NCI-H345 treated with DMSO at 0.1 percent for 48 hours (cell line): ENCODE measurements at regions not wholly inside any gene's neighbourhood (a gene's known extent, or its start where the extent isn't known, plus 50 kb on each side); places are given as distances from the start of the nearest gene placed in this dataset.
"Not testable (repeated sequence)": the region's sequence is repeated elsewhere in the genome, so short reads cannot be mapped to it uniquely, and the experiment has no call there.

ENCODE experiments used
- DNase-seq: peaks from one replicate; lab custom pipeline; 2025; ENCODE audit not compliant: unreplicated experiment; lab: John Stamatoyannopoulos, UW

DNA sequence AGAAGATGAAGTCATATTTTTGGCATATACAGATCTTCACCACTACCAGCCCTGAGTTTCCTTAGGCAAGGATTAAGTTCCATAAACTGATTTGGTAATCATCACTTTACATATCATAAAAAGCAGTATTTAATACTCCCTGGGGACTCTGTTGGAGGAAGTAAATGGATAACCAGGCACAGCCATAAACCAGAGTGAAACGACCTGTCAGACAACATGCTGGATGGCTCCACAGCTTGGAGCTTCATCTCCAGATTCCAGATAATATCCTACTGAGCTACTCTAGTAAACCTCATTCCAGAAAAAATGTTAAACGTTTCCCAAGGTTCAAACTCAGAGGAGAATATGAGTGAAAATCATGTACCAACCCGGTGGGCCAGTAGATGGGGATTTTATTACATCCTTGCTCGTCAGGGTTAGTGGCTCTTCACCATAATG lies 109.2 kb downstream of the BASP1 start:
- DNase-seq = no peak

DNA sequence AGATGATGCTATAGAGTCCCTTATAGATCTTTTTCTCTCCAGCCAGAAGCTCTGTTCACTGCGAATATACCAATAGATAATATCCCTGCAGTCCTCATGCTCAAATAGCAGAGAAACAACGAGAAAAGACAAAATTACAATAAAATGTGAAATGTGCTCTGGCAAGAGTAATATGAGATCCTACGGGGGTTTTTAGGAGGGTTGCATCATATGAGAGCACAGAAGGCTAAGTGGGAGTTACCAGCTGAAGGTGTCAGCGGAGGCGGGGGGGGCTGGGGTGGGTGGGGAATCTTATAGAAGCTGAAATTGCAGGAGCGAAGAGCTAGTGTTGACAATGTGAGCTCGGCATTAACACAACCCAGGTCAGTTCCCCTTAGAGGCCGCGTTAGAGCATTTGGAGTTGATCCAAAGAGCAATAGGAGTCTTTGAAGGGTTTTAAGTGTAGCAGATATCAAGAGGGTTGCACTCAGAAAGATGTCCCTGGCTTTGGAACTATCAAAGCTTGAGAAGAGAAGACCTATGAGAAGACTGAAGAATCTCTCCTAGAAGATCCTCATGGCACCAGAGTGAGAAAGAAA lies 109.7 kb downstream of the BASP1 start:
- no peak for DNase-seq

DNA sequence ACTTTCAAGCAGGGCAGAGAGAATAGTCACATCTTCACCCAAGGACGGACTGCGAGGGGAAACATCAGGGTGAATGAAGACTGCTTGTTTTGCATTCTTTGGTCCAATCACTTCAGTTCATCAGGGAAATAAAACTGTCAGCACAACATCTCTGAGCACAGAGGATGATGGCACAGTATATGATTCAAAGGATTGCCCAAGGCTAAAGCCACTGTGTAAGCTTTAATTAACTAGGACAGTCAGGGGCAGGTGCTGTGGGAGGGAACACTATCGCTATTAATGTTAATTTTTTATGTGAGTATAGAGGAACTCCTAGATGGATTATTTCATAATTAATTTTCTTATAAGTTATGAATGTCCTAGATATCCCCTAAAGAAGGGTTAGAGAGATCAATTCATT lies 112.1 kb downstream of the BASP1 start:
- DNase-seq = no peak

DNA sequence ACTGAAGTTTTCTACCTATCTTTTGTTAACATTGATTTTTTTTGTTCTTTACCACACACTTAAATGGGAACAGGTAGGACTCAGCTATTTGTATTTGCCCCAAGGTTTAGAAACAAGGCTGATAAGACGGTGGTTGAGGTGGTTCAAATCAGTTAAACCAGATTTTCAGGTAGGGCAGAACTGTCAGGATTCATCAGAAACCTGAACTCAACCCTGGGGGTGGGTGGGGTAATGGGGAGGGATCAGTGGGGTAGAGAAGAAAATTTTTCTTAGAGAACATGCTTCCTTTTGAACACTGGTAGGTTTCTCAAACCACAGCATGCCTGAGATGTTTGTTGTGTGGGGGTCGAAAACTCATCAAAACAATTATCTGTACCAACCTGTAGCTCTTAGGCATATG lies 113.0 kb downstream of the BASP1 start:
- no peak for DNase-seq

DNA sequence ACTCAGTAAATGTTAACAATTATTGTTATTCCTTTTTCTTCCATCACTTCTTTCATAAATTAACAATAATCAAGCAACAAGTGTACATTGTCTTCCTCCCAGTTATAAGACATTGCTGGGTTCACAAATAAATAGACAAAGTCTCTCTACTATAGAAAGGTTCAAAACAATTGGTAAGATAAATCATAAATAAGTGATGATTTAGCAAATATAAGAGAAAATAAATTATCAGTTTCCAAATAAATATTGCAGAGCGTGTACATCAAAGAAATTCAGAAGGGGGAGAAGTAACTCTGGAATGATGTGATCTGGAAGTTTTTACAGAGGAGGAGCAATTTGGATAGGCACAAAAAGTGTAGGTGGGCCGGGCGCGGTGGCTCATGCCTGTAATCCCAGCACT lies 114.2 kb downstream of the BASP1 start:
- DNase-seq = no peak

GRCh38 chr5:17333755-17334154 lies 116.3 kb downstream of the BASP1 start:
- no peak for DNase-seq

- peak; percentile 73 for DNase-seq
Observed at GRCh38 chr5:17336054-17336453, 118.6 kb downstream of the BASP1 start.

DNA sequence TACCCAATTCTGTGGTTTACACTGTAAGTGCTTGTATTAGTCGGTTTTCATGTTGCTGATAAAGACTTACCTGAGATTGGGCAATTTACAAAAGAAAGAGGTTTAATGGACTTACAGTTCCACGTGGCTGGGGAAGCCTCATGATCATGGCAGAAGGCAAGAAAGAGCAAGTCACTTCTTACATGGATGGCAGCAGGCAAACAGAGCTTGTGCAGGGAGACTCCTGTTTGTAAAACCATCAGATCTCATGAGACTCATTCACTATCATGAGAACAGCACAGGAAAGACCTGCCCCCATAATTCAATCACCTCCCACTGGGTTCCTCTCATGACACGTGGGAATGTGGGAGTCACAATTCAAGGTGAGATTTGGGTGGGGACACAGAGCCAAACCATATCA lies 119.3 kb downstream of the BASP1 start:
- not testable (repeated sequence) for DNase-seq

DNA sequence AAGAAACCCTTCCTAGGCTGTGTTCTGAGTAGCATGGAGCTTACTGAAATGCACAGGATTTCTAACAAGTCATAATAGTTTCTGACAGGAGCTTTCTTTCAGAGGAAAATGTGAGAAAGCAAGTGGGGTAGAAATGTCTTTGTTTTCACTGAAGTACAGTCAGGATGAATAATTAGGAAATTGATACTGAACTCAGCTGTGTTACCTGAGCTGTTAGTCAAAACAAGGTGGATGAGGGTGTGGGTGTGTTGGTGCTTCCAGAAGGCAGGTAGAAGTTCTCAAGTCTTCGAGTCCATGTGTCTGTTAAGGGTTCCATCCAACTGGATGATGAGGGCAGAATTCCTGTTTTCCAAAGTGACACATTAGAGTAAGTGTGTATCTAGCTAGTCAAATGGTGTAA lies 122.4 kb downstream of the BASP1 start:
- DNase-seq = no peak

GRCh38 chr5:17340379-17340778 lies 122.9 kb downstream of the BASP1 start:
- no peak for DNase-seq

GRCh38 chr5:17340819-17341218 lies 123.4 kb downstream of the BASP1 start:
- DNase-seq = no peak

GRCh38 chr5:17343675-17344074 lies 126.2 kb downstream of the BASP1 start:
- DNase-seq = no peak

DNA sequence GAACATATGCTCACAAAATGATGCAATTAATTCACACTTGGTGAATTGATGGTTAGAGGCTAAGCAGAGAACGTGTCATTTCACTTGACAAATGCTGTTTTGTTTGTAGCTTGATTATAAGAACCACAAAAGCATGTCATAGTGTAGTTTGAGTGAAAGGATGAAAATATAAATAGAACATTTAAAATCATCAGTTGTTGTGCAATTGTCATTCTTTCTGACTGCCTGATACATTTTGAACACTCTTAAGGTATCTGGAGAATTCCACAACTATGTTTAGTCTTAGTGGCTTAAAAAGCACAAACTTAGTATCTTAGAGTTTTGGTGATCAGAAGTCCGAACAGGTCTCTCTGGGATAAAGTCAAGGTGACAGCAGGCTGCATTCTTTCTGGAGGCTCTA lies 129.4 kb downstream of the BASP1 start:
- DNase-seq = no peak

DNA sequence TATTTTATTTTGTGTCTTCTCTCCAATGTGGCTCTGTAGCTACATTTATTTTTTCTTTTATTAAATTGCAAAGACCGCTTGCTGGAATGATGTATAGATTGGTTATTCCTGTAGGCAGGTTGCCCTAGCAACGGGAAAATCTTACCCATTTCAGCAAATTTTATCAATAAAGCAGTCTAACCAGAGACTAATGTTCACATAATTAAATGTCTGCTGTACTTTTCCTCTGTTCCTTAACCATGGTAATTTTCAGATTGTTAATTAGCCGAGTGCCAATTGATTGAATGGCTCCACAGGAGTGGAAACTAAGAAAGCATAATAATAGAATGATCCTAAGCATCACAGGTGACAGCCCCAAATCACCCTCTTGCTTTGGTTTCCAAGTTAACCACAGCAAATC lies 134.8 kb downstream of the BASP1 start:
- DNase-seq = no peak

- no peak for DNase-seq
Observed at GRCh38 chr5:17354265-17354664, 136.8 kb downstream of the BASP1 start.

DNA sequence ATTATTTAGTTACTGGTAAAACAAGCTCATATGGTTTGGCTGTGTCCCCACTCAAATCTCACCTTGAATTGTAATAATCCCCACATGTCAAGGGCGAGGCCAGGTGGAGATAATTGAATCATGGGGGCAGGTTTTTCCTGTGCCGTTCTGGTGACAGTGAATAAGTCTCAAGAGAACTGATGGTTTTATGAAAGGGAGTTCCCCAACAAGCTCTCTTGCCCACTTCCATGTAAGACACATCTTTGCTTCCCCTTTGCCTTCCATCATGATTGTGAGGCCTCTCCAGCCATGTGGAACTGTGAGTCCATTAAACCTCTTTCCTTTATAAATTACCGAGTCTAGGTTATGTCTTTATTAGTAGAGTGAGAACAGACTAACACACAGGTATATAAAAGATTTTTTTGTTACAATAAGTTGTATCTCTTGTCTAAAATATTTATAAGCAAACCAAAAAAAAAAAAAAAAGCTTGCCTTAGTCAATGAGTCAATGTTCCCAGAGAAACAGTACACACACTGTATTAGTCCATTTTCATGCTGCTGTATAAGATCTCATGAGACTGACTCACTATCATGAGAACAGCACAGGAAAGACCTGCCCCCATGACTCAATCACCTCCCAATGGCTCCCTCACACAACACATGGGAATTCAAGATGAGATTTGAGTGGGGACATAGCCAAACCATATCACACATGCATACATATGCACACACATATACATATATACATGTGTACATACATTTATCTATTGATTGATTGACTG lies 138.3 kb downstream of the BASP1 start:
- no peak for DNase-seq

DNA sequence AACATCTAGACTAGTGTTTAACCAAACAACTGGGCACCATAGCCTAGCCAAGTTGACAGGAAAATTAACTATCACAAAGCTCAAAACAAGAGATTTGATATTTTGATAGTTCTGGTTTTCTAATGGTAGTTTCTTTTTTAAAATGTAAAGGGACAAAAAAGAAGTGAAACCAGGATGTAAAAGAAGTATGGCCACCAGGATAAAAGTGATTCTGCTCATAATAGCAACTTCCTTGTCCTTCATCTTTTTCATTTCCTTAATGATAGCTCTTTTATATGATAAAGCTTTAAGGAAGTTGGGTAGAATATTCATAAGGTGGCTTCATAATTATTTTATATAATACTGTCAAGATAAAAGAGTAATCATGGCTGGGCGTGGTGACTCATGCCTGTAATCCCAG lies 139.1 kb downstream of the BASP1 start:
- no peak for DNase-seq

DNA sequence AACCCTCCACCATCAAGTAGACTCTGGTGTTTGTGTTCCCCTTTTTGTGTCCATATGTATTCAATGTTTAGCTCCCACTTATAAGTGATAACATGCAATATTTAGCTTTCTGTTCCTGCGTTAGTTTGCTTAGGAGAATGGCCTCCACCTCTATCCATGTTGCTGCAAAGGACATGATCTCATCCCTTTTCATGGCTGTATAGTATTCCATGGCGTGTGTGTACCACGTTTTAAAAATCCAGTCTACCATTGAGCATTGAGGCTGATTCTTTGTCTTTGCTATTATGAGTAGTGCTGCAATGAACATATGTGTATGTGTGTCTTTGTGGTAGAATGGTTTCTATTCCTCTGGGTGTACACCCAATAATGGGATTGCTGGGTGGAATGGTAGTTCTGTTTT lies 140.1 kb downstream of the BASP1 start:
- no peak for DNase-seq

GRCh38 chr5:17358031-17358430 lies 140.0 kb upstream of the TAF11L2 start:
- DNase-seq = no peak

DNA sequence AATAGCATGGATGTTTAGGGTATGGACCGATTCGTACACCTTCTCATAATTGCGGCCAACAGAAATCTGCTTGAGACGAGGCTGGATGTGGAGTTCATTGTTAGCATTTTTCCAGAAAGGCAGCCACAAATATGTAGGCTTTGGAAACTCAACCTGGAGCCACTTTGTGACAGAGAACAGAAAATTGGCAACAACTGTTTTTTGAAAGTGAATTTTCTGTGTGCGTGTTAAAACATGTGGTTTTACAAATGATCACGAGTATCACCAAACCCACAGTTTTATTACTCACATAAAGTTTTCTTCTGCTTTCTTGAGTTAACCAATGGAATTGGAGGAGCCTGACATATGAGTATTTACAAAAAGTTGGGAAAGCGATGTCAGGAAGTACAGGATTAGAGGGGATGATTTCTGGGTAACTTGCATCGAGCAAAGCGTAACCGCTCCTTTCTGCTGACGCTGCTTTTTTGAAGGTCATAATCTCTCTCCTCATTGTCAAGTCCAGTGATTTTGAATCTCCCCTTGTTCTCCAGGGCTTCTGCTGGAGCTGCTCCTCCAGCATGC lies 138.5 kb upstream of the TAF11L2 start:
- DNase-seq = no peak

- DNase-seq = no peak
Observed at GRCh38 chr5:17360879-17361278, 137.2 kb upstream of the TAF11L2 start.

- DNase-seq = no peak
Observed at GRCh38 chr5:17361331-17361730, 136.7 kb upstream of the TAF11L2 start.
